A549 (cell line): ENCODE measurements at regions not wholly inside any gene's neighbourhood (a gene's known extent, or its start where the extent isn't known, plus 50 kb on each side); places are given as distances from the start of the nearest gene placed in this dataset.

Source experiments
- ATAC-seq, 2 experiments: fragments of 200-7000 bp in 1 of 2; fragments of >200 bp in 1 of 2; cut with Nextera tagmentation in 1 of 2; cut with Tn5 transposase in 1 of 2; 3 replicates each; pipeline versions ENCODE4 v1.8.0 to v1.9.1; 2018 to 2020; ENCODE audit warnings: mild to moderate bottlenecking in 1 of 2, moderate library complexity in 1 of 2
- CTCF ChIA-PET: fragments of 300-600 bp; sonication (Branson Sonifier 250); formaldehyde crosslinking; extraction: SDS; loops from one replicate; lab custom pipeline; 2021; ENCODE audit warnings: antibody characterized with exemption, inconsistent platforms; lab: Yijun Ruan, JAX
- POLR2A ChIA-PET: fragments of 350-600 bp; formaldehyde crosslinking; extraction: SDS; loops from one replicate; lab custom pipeline; 2021; ENCODE audit warnings: antibody characterized with exemption, inconsistent platforms; lab: Yijun Ruan, JAX
- DNase-seq, 2 experiments: peaks; one replicate each; pipeline versions ENCODE4 v3.0.0 to v3.0.0-alpha.2; 2011 to 2016; ENCODE audit warnings: low read depth in 1 of 2, low spot score in 1 of 2
- FAIRE-seq: peaks from 2 replicates; lab custom pipeline; 2011; peaks lifted over from hg19 to GRCh38; lab: Jason Lieb, UNC
- H3K27ac ChIP-seq, 2 experiments: fragments of >200 bp; sonication (Bioruptor Twin); formaldehyde crosslinking; 3 replicates each; pipeline ENCODE4 v1.5.1; 2016 to 2017
- H3K4me1 ChIP-seq: fragments of >200 bp; sonication (Bioruptor Twin); formaldehyde crosslinking; 3 replicates; pipeline ENCODE4 v1.6.1; 2016
- H3K4me2 ChIP-seq: fragments of >200 bp; sonication (Bioruptor Twin); formaldehyde crosslinking; 3 replicates; pipeline ENCODE4 v1.6.1; 2016
- H3K4me3 ChIP-seq: fragments of >200 bp; sonication (Bioruptor Twin); formaldehyde crosslinking; 3 replicates; pipeline ENCODE4 v1.5.1; 2016
- H3K9me3 ChIP-seq: fragments of >200 bp; sonication (Bioruptor Twin); formaldehyde crosslinking; 3 replicates; pipeline ENCODE4 v1.6.1; 2016
- CBX2 ChIP-seq: fragments of 200-600 bp; sonication (generic); IDR thresholded peaks from 2 replicates; pipeline ENCODE4 v1.6.1; 2016; ENCODE audit warnings: low read depth, mild to moderate bottlenecking, borderline replicate concordance
- CTCF ChIP-seq: fragments of >200 bp; sonication (Bioruptor Twin); formaldehyde crosslinking; IDR thresholded peaks from 3 replicates; pipeline ENCODE4 v1.5.1; 2016
- E2F6 ChIP-seq: IDR thresholded peaks from 2 replicates; pipeline ENCODE4 v1.6.1; 2012; ENCODE audit warnings: low read depth, borderline replicate concordance
- EHMT2 ChIP-seq: fragments of 200-600 bp; sonication (generic); IDR thresholded peaks from 2 replicates; pipeline ENCODE4 v1.6.1; 2016; ENCODE audit warnings: antibody characterized with exemption, low read depth, mild to moderate bottlenecking, moderate library complexity
- ESRRA ChIP-seq: fragments of 150-350 bp; IDR thresholded peaks from 2 replicates; pipeline ENCODE4 v1.6.1; 2014; ENCODE audit warnings: mild to moderate bottlenecking, low read length, borderline replicate concordance
- HES2 ChIP-seq: fragments of >200 bp; sonication (Bioruptor Twin); formaldehyde crosslinking; IDR thresholded peaks from 2 replicates; pipeline ENCODE4 v1.6.1; 2016
- HOXA7 ChIP-seq: fragments of 250-450 bp; sonication (Bioruptor Pico); IDR thresholded peaks from 2 replicates; pipeline ENCODE4 v1.5.0; 2020; ENCODE audit warnings: mild to moderate bottlenecking, moderate library complexity
- HOXB5 ChIP-seq: fragments of 250-450 bp; sonication (Bioruptor Pico); IDR thresholded peaks from 2 replicates; pipeline ENCODE4 v1.5.0; 2020; ENCODE audit warnings: mild to moderate bottlenecking, moderate library complexity
- JUNB ChIP-seq: fragments of >200 bp; sonication (Bioruptor Twin); formaldehyde crosslinking; IDR thresholded peaks from 2 replicates; pipeline ENCODE4 v1.6.1; 2016
- MYC ChIP-seq: IDR thresholded peaks from 2 replicates; pipeline ENCODE4 v1.6.1; 2012; ENCODE audit warnings: mild to moderate bottlenecking, inconsistent platforms, low read length, improper control_type of control experiment, borderline replicate concordance
- NPAS2 ChIP-seq: fragments of 250-450 bp; sonication (Bioruptor Pico); IDR thresholded peaks from 2 replicates; pipeline ENCODE4 v1.8.0; 2022; ENCODE audit warnings: mild to moderate bottlenecking, moderate library complexity, borderline replicate concordance
- NR3C1 ChIP-seq: fragments of >200 bp; sonication (Bioruptor Twin); formaldehyde crosslinking; IDR thresholded peaks from 3 replicates; pipeline ENCODE4 v1.6.1; 2017
- RAD21 ChIP-seq, 2 experiments: fragments of >200 bp in 1 of 2; sonication (Bioruptor Twin) in 1 of 2; formaldehyde crosslinking in 1 of 2; IDR thresholded peaks in 1 of 2; conservative IDR thresholded peaks in 1 of 2; 2 replicates in 1 of 2; 3 replicates in 1 of 2; pipeline ENCODE4 v1.6.1; 2012 to 2018; ENCODE audit warnings: inconsistent platforms in 1 of 2
- RARB ChIP-seq: fragments of 250-450 bp; sonication (Bioruptor Pico); IDR thresholded peaks from 2 replicates; pipeline ENCODE4 v1.8.0; 2021; ENCODE audit warnings: mild to moderate bottlenecking, moderate library complexity
- RFX5 ChIP-seq: fragments of 450-650 bp; IDR thresholded peaks from 2 replicates; pipeline ENCODE4 v1.7.1; 2014; ENCODE audit warnings: antibody characterized with exemption, mild to moderate bottlenecking, moderate library complexity
- RNF2 ChIP-seq: fragments of 200-600 bp; sonication (generic); IDR thresholded peaks from 2 replicates; pipeline ENCODE4 v1.6.1; 2016; ENCODE audit warnings: low read depth, mild to moderate bottlenecking, antibody characterized with exemption, moderate library complexity, borderline replicate concordance
- TFCP2L1 ChIP-seq: fragments of 250-450 bp; sonication (Bioruptor Pico); IDR thresholded peaks from 2 replicates; pipeline ENCODE4 v1.5.0; 2021; ENCODE audit warnings: mild to moderate bottlenecking
- ZC3H11A ChIP-seq: fragments of 450-650 bp; IDR thresholded peaks from 2 replicates; pipeline ENCODE4 v1.6.1; 2014; ENCODE audit warnings: antibody characterized with exemption, mild to moderate bottlenecking
- ZFP36 ChIP-seq: fragments of 450-650 bp; IDR thresholded peaks from 2 replicates; pipeline ENCODE4 v1.6.1; 2014; ENCODE audit warnings: borderline replicate concordance; ENCODE audit not compliant: partially characterized antibody
- ZNF302 ChIP-seq: fragments of 250-450 bp; sonication (Bioruptor Pico); IDR thresholded peaks from 2 replicates; pipeline ENCODE4 v1.9.0; 2021; ENCODE audit warnings: inconsistent platforms, mild to moderate bottlenecking, moderate library complexity
- ZSCAN20 ChIP-seq: fragments of 250-450 bp; sonication (Bioruptor Pico); IDR thresholded peaks from 2 replicates; pipeline ENCODE4 v1.8.0; 2022; ENCODE audit warnings: mild to moderate bottlenecking, moderate library complexity
- WGBS: methylation state at CpG from one replicate; pipeline ENCODE4 v1.1.6; 2017; ENCODE audit errors: missing lambda C conversion rate; 5-methylcytosine and 5-hydroxymethylcytosine counted together

- no peak for TF ChIP-seq RARB (CRISPR knock-in tag)
- no peak for TF ChIP-seq RFX5
- no peak for TF ChIP-seq ZSCAN20 (CRISPR knock-in tag)
- TF ChIP-seq CTCF = no peak
- no peak for TF ChIP-seq ZFP36
- no peak for TF ChIP-seq RNF2
- no peak for TF ChIP-seq E2F6
- TF ChIP-seq ZNF302 (CRISPR knock-in tag) = no peak
- TF ChIP-seq, all 56 proteins: peak for 0
- H3K9me3 ChIP-seq = no peaks in the 10 kb centered on the region
- ChIA-PET POLR2A (no interaction called here), CTCF (no interaction called here)
- DNase-seq = no peak
- no peak for ATAC-seq
- H3K27ac ChIP-seq = no peak overlapping the region
- no peaks in the 10 kb centered on the region for H3K4me1 ChIP-seq
- WGBS = 88% methylated on average over 2 of the region's 2 CpGs
- FAIRE-seq = no peak
- H3K4me3 ChIP-seq = no peak overlapping the region
- H3K4me2 ChIP-seq = no peak overlapping the region
Observed at GRCh38 chr13:62631619-62632018, 1216.0 kb upstream of the PCDH20 start.

- no peak overlapping the region for H3K4me2 ChIP-seq
- no peak for DNase-seq
- no peak for TF ChIP-seq NR3C1
- TF ChIP-seq HES2 = no peak
- TF ChIP-seq, all 56 proteins: peak for 0
- POLR2A ChIA-PET = no interaction called here
- Histone ChIP-seq H3K4me1 (no peaks in the 10 kb centered on the region), H3K4me3 (no peak overlapping the region), H3K9me3 (no peaks in the 10 kb centered on the region), H3K27ac (no peak overlapping the region)
- no peak for ATAC-seq
- no peak for FAIRE-seq
- CTCF ChIA-PET = no interaction called here
Observed at GRCh38 chr13:62631124-62631523, 1215.5 kb upstream of the PCDH20 start.

GRCh38 chr13:62629618-62630017 lies 1214.0 kb upstream of the PCDH20 start:
- no peak for FAIRE-seq
- ChIA-PET POLR2A (no interaction called here), CTCF (no interaction called here)
- DNase-seq = no peak
- Histone ChIP-seq H3K27ac (no peak overlapping the region), H3K4me2 (no peak overlapping the region), H3K4me3 (no peak overlapping the region), H3K9me3 (no peaks in the 10 kb centered on the region), H3K4me1 (no peaks in the 10 kb centered on the region)
- no peak for TF ChIP-seq ZSCAN20 (CRISPR knock-in tag)
- TF ChIP-seq ZC3H11A = no peak
- TF ChIP-seq EHMT2 = no peak
- no peak for TF ChIP-seq JUNB
- no peak for TF ChIP-seq HOXA7 (CRISPR knock-in tag)
- no peak for TF ChIP-seq ESRRA
- TF ChIP-seq RAD21 (conservative IDR thresholded peaks at IDR 0.05 in 1 of 2, IDR thresholded peaks at IDR 0.05 in 1 of 2) = no peak
- TF ChIP-seq TFCP2L1 (CRISPR knock-in tag) = no peak
- no peak for TF ChIP-seq CBX2
- no peak for TF ChIP-seq NPAS2 (CRISPR knock-in tag)
- TF ChIP-seq HOXB5 (CRISPR knock-in tag) = no peak
- no peak for TF ChIP-seq ZNF302 (CRISPR knock-in tag)
- TF ChIP-seq HES2 = no peak
- TF ChIP-seq MYC = no peak
- ATAC-seq = no peak
- WGBS = 8% methylated on average over 3 of the region's 3 CpGs
